Neutrophil (primary cell): ENCODE measurements at regions not wholly inside any gene's neighbourhood (a gene's known extent, or its start where the extent isn't known, plus 50 kb on each side); places are given as distances from the start of the nearest gene placed in this dataset.

ENCODE experiments used
- H3K27ac ChIP-seq: fragments of 200-600 bp; sonication (generic); 2 replicates; pipeline ENCODE4 v1.5.1; 2016; ENCODE audit warnings: mild to moderate bottlenecking, moderate library complexity
- H3K27me3 ChIP-seq: fragments of 200-600 bp; sonication (generic); 2 replicates; pipeline ENCODE4 v1.6.0; 2016; ENCODE audit warnings: mild to moderate bottlenecking
- H3K36me3 ChIP-seq: fragments of 200-600 bp; sonication (generic); 2 replicates; pipeline ENCODE4 v1.5.1; 2017
- H3K4me1 ChIP-seq, 2 experiments: fragments of 200-600 bp in 1 of 2; sonication (generic) in 1 of 2; 1 replicate in 1 of 2; 2 replicates in 1 of 2; pipeline versions ENCODE4 v1.5.1 to v1.6.1; 2013 to 2016; ENCODE audit warnings: low read depth in 1 of 2, low read length in 1 of 2, mild to moderate bottlenecking in 1 of 2, moderate library complexity in 1 of 2; ENCODE audit not compliant: control insufficient read depth in 1 of 2, insufficient read depth in 1 of 2
- H3K4me3 ChIP-seq, 2 experiments: fragments of 200-600 bp in 1 of 2; sonication (generic) in 1 of 2; 1 replicate in 1 of 2; 2 replicates in 1 of 2; pipeline ENCODE4 v1.5.1; 2013 to 2016; ENCODE audit warnings: low read depth in 1 of 2, low read length in 1 of 2, mild to moderate bottlenecking in 1 of 2, moderate library complexity in 1 of 2
- H3K9me3 ChIP-seq: fragments of 200-600 bp; sonication (generic); 2 replicates; pipeline ENCODE4 v1.5.1; 2016
- CTCF ChIP-seq: fragments of 200-600 bp; sonication (generic); IDR thresholded peaks from 2 replicates; pipeline ENCODE4 v1.5.1; 2016; ENCODE audit warnings: antibody characterized with exemption

GRCh38 chr2:236671896-236672562 lies 102.4 kb downstream of the ACKR3 start:
- no peaks in the 10 kb centered on the region for H3K4me1 ChIP-seq
- TF ChIP-seq CTCF = no peak
- H3K36me3 ChIP-seq = no peaks in the 10 kb centered on the region
- no peak overlapping the region for H3K27ac ChIP-seq
- H3K27me3 ChIP-seq = peaks cover 35% of the 10 kb centered on the region
- no peaks in the 10 kb centered on the region for H3K9me3 ChIP-seq
- no peak overlapping the region for H3K4me3 ChIP-seq

DNA sequence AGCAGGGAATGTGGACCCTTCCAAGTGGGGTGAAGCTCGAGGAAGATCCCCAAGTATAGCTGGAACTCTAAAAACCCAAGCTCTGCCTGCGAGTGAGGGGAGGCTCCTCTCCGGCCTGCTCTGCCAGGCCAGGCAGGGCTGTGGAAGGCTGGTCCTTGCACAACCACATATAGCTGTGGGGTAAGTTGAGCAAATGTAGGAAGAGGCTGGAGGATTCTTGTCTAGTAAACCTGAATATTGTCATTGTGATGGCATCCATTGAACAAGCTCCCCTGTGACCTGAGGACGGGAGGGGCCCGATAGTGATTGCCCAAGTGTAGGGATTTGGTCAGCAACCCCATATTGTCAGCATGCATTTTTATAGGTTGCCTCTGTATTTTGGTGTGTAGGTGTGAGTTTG lies 103.0 kb downstream of the ACKR3 start:
- Histone ChIP-seq H3K27ac (no peak overlapping the region), H3K36me3 (no peaks in the 10 kb centered on the region), H3K4me3 (no peak overlapping the region), H3K4me1 (no peaks in the 10 kb centered on the region), H3K27me3 (peaks cover 40% of the 10 kb centered on the region), H3K9me3 (no peaks in the 10 kb centered on the region)
- TF ChIP-seq CTCF = no peak

GRCh38 chr2:236673126-236673822 lies 103.6 kb downstream of the ACKR3 start:
- no peaks in the 10 kb centered on the region for H3K9me3 ChIP-seq
- no peaks in the 10 kb centered on the region for H3K4me1 ChIP-seq
- peaks cover 43% of the 10 kb centered on the region for H3K27me3 ChIP-seq
- no peak for TF ChIP-seq CTCF
- H3K27ac ChIP-seq = no peak overlapping the region
- no peaks in the 10 kb centered on the region for H3K36me3 ChIP-seq
- H3K4me3 ChIP-seq = no peak overlapping the region

DNA sequence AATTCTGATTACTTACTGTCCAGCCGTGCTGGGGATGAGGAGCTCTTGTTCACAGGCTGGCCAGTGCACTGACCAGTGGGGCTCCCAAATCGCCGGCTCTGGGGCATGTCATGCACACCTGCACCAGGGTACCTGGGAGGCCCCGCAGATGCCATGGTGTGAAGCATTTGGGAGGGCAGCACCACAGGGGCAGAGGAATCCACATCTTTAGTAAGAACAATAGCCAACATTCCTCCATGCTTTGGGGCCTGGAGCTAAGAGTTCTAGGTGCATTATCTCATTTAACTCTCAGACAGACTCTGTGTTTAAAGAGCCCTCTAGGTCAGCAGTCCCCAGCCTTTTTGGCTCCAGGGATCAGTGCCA lies 104.2 kb downstream of the ACKR3 start:
- no peaks in the 10 kb centered on the region for H3K4me1 ChIP-seq
- H3K27me3 ChIP-seq = peaks cover 43% of the 10 kb centered on the region
- no peak for TF ChIP-seq CTCF
- H3K4me3 ChIP-seq = no peak overlapping the region
- H3K36me3 ChIP-seq = no peaks in the 10 kb centered on the region
- no peaks in the 10 kb centered on the region for H3K9me3 ChIP-seq
- H3K27ac ChIP-seq = no peak overlapping the region

DNA sequence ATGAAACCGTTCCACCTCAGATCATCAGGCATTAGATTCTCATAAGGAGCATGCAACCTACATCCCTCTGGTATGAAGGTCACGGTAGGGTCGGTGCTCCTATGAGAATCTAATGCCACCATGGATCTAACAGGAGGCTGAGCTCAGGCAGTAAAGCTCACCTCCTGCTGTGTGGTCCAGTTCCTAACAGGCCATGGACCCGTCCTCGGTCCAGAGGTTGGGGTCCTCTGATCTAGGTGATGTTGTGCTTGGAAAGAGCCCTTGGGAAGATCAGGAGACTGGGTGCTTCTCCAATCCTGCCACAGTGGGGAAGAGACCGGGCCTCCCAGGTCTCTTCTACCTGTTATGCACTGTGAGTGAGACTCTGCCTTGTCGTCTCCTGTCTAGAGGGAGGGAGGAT lies 104.6 kb downstream of the ACKR3 start:
- no peaks in the 10 kb centered on the region for H3K36me3 ChIP-seq
- peaks cover 43% of the 10 kb centered on the region for H3K27me3 ChIP-seq
- H3K4me3 ChIP-seq = no peak overlapping the region
- no peak for TF ChIP-seq CTCF
- no peaks in the 10 kb centered on the region for H3K9me3 ChIP-seq
- no peaks in the 10 kb centered on the region for H3K4me1 ChIP-seq
- no peak overlapping the region for H3K27ac ChIP-seq
